NCI-H2171 treated with DMSO at 0.1 percent for 48 hours (cell line): ENCODE measurements at regions not wholly inside any gene's neighbourhood (a gene's known extent, or its start where the extent isn't known, plus 50 kb on each side); places are given as distances from the start of the nearest gene placed in this dataset.

Source experiments
- DNase-seq: peaks from one replicate; lab custom pipeline; 2025; lab: John Stamatoyannopoulos, UW

DNA sequence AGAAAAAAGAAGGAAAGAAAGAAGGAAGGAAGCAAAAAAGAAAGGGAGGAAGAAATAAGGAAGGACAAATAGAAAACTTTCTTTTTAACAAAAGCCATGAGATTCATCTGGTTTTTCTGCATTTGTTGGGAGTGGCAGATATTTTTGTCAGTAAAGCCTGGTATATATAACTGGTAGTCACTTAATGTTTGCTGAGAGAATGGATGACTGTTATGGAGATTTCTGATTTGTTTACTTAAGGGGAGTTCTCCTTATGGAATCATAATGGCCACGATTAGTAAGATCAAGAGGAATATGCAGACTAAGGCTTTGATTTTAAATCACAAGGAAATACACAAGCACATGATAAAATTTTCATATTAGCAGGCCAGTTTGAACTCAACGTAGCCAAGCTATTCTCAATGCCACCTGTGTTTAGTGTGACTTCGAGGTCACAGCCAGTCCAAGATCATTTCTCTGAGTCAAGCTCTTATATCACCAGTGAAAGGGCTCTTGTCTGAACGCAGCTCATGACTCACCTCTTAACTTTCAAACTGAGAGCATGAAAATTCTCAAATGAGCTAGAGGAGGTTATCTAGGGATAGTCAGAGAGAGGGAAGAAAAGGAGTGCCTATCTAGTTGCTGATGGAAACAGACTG is 445.1 kb upstream of the ZMIZ1 start:
- DNase-seq, result no peak

DNA sequence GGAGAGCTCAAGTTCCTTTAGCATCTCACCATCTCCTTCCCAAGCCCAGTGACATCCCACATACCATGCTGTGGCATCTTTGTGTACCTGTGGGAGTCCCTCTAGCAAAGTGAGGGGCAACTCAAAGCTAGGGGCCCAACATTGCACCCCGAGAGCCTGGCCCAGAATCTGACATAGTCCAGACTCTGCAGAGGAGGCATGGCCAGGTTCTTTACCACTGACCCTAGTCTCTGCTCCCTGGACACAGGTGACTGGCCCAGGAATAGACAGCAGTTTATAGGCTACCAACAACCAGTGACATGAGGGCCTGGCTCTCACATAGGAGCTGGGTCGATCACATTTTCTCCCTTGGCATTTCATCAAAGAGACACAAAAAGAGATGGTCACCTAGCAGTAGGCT is 444.0 kb upstream of the ZMIZ1 start:
- DNase-seq, result no peak

DNA sequence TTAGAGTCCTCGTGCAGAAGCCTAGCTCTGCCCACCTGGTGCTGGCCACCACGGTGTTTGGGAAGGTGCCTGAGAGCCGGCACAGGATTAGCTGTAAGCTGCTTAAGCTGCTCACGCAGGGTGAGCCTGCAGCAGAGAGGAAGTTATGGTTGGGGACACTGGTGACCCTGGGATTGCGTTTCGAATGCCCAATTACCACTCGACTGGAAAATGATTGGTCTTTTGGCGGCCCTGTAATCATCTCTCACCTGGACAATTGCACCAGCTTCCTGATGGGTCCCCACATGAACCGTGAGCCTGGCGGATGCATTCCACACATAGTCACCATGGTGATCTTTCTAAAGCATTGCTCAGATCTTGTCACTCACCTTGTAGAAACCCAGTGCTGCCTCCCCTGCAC is 442.3 kb upstream of the ZMIZ1 start:
- DNase-seq, result no peak

DNA sequence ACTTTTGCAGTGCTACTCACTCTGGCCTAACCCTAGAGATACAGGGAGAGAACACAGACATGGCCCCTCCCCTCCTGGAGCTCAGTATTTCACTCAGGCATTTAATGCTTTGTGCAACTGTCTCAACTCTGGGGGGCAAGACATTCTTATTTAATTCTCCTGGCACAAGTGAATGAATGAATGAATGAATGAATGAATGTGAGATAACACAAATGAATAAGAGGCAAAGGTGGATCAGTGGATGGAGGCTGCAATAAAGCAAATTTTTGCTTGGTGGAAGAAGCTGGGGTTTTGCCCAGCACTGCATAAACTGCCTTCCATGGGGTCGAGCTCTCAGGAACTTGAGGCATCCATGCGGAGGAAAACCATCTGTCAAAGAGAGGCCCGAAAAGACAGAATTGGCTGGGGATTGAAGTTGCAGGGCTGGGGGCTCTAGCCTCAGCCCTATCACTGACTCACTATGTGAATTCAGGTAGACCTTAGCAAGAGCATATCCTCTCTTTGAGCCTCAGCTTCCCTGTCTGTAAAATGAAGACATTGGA is 441.4 kb upstream of the ZMIZ1 start:
- peak; percentile 82 for DNase-seq

DNA sequence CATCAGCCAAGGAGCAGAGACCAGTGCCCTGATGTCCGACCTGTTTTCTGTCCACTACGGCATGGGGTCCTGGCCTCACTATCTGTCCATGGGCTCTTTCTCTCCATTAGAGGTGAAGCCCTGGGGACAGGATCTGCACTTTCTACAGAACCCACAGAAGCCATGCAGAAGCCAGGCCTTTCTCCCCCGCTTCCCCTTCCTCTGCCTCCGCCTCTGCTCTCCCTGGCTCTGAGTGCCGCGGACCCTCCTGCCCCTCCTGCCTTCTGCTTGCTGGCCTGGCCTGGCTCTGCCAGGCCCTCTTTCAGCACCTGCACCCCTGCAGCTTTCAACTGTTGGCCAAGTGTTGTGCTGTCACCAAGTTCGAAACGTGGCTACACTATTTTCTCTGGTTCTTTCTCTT is 439.8 kb upstream of the ZMIZ1 start:
- no peak for DNase-seq

DNA sequence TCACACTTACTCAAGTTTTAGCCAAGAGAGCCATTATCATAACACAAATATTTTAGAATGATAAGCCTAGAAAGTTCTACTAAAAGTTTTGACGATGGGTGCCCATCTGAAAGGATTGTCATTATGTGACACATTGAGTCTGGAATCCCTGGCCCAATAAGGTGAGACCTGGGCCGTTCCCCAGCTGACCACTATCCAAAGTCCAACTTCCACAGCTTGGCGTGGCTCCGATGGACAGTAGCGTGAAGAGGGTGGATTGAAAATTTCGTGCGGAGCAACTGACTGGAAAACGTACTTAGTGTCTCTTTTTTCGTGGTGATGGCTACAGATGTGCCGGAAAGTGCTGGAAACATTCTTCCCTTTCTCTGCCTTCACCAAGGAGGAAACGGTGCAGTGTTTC is 439.0 kb upstream of the ZMIZ1 start:
- no peak for DNase-seq

DNA sequence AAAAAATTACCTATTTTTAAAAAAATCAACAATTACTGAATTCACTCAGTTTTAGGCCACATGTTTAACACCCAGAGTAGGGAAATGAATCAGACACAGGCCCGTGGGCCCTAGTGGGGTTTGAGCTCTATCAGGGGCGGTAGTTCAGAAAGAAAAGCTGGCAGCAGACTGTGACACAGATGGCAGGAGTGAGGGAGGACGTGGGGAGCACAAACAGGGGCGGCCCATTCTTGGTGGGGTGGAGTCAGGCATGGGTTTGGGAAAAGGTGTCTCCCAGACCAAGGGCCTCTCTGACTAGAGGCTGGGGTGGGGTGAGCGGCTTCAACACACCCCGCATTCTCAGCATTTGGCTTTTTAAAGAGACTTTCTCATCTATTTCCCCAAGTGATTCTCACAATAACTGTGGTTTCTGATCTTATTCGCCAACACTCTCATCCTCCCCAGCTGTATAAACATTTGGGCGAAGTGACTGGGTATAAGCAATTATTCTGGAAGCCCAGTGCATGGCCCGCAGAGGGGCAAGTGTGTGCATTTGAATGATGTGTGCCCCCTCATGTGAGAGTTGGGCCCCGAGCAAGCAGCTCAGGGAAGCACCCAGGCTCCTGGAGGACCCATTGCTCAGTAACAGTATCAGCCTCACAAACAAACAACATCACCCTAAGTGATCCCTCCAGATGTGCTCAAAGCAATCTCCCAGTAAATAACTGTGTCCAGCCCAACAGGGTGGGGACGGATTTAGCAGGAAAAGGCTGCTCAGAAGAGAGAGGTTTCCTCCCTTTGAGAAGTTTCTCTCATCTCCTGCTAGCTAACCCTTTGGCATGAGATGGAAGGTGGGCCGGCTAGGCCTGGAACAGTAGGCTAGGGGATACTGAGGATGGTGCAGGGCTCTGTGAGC is 437.6 kb upstream of the ZMIZ1 start:
- peak; percentile 80 for DNase-seq

DNA sequence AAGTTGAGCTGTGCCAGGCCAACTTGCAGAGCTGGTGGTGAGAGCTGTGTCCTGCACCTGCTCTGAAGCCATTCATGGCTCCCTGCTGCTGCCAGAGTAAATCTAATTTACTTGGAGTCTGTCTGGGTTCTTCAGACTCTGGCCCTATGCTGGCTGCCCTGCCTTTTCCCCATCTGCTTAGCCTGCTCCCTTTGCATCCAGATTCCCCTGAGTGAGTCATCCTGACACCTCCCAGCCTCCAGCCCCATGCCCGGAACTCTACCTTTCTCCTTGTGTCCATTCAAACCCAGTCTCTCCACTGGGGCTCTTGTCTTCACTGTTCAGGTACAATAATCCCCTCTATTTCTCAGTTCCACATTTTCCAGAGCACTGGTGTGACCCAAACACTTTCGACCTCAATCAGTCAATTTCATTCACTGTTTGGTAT is 434.4 kb upstream of the ZMIZ1 start:
- no peak for DNase-seq

DNA sequence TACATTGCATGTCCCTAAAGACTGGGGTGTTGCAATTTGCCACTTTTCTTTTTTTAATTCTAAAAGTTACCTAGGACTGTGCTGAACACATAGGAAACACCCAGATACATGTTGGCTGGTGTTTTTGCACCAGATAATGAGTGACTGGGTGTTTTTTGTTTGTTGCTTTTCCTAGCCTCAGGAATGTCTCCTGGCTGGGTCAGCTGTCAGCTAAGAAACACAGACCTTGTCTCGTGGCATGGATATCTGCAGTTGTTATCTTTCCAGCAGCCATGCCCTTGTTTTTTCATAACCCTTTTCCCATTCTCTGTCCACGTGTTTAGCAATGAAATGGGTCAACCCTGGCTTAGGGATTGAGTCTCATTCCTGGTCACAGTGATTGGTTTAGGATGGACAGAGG is 433.9 kb upstream of the ZMIZ1 start:
- no peak for DNase-seq

DNA sequence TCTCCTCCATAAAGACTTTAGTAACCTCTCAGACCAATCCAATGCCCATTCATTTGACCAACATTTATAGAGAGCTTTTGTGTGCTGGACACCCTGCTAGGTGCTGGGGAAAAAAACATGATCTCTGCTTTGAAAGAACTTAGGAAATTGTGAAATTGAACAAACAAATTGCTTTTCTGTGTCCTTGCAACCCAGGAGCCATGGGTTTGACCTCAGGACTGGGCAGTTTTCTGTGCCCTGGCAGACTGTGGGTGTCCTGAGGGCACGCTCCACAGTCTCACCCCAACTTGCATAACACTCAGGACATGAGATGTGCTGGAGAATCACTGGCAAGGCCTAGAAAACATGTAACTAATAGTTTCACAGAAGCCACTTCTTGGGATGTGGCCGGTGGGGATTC is 429.1 kb upstream of the ZMIZ1 start:
- DNase-seq, result no peak

DNA sequence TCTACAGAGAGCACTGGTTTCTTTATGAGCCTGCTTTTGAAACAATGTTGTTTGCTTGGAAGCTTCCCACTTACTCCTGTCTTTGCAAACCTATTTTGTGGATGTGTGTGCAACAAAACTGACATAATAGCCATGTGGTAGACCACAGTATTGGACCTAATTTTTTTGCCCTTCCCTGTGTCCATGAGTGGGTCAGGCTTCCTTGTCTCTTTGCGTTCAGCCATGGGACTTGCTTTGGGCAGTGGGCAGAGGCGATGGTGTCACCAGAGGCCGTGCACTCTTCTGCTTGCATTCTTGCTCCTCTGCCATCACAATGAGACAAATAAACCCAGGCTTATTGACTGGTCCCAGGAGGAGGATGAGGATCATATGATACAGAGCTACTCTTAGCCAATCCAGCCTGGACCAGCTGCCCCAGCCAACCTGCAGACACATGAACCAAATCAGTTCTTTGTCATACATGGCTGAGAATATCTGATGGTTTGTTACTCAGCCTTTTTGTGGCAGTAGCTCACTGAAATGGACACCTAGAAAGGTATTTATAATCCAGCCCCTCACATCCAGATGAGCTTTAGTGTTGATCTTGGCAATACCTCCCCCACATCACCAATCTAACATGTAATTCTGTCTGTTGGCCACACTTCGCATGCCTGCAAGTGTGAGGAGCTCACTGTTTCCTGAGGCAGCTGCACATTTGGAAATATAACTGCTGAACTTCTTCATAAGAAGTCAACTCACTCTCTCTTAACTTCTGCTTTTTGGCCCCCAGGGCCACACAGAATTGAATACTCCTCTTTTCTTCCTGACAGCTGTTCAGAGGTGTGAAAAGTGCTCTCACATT is 427.8 kb upstream of the ZMIZ1 start:
- DNase-seq, result peak; percentile 15

DNA sequence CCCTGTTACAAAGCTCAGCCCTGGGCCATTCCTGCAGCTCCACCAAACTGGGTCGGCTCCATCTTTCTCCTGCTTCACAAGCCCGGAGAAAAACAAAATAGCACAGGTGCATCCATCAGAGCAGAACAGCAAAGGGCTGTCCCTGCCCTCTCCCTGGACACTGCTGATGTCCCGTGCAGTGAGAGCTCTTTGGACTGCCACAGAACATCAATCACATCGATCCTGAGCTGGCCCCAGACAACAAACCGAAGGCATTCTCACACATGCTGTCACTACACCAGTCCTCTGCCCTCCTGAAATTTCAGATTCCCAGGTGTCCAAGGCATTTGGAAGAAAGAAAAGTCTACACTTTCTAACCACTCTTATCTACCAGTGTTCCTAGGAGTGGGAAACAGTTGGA is 427.1 kb upstream of the ZMIZ1 start:
- DNase-seq, result no peak

DNA sequence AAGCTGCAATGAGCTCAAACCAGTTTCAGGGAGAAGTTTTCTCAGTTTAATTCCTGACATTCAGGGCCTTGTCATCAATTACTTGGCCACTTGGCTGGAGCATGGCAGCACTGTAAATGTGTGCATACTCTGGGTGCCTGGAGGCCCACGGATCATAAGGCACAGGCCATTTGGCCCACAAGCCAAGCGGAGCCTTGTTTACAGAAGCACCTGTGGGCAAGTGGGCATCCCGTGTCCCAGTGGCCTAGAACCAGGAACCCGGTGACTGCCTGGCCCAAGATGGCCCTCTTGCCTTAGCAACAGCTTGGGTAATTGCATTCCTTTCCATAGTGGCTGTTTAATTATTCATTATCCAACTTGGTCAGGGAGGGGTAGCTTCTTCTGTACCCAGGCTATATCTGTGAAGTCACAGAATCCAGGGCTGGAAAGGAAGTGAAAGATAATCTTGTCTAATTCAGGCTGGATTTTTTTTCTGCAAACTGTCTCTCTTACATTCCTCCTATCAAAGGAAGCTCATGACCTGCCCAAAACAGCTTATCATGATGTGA is 426.4 kb upstream of the ZMIZ1 start:
- DNase-seq, result no peak

DNA sequence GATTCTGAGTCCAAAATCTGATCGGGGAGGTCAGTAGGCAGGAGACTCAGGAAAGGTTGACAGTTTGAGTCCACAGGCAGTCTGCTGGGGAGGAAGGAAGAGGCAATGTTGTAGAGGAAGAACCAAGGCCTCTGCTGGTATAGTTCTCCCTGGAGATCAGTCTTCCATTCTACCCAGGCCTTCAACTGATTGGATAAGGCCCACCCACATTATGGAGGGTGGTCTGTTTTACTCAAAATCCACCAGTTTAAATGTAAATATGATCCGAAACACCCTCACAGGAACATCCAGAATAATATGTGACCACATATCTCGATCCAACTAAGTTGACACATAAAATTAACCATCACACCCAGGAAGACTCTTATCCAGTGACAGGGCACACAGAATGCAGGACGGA is 425.3 kb upstream of the ZMIZ1 start:
- no peak for DNase-seq

DNA sequence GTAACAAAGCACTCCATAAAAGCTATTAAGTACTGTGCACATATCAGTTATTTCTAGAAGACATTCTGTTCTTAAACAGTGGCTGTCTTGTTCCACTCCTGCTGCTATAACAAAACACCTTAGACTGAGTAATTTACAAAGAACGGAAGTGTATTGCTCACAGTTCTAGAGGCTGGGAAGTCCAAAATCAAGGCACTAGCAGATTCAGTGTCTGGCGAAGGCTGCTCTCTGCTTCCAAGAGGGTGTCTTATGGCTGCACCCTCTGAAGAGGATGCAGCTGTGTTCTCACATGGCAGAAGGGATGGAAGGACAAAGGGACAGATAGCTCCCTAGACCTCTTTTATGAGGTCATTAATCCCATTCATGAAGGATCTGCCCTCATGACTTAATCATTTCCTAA is 424.2 kb upstream of the ZMIZ1 start:
- DNase-seq, result no peak

DNA sequence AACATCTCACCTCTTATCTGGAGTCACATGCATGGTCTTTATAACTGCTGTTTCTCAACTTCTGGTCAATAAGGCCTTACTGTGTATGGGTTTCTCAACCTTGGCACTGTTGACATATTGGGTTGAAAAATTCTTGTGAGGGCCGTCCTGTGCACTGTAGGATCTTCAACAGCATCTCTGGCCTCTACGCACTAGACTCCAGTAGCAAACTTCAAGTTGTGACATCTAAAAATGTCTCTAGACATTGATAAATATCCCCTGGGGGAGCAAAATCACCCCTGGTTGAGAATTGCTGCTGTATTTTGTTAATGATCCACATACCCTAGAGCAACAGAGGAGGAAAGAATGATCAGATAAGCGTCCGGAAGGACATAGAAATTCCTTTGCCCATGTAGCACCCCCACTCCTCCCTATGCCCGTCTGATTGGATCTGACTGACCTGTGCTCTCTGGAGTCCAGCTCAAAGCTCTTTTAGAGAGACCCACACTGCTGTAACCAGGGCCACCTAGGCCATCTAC is 423.5 kb upstream of the ZMIZ1 start:
- no peak for DNase-seq

DNA sequence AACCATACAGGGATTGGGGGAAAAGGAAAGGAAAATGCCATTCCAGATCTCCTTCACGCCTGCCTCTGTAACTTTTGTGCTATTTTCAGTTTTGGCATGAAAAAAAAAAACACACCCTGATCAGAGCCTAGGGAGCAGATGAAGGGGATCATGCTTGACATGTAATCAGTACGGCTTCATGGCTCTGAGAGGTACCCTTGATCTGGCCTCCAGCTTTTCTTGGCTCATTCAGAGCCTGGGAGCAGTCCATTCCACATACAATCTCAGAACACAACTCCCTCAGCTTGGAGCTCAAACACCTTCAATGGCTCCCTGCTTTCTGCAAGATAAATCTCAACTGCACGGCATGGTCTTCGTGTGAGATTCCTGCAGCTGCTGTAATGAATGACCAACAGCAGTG is 422.8 kb upstream of the ZMIZ1 start:
- no peak for DNase-seq

DNA sequence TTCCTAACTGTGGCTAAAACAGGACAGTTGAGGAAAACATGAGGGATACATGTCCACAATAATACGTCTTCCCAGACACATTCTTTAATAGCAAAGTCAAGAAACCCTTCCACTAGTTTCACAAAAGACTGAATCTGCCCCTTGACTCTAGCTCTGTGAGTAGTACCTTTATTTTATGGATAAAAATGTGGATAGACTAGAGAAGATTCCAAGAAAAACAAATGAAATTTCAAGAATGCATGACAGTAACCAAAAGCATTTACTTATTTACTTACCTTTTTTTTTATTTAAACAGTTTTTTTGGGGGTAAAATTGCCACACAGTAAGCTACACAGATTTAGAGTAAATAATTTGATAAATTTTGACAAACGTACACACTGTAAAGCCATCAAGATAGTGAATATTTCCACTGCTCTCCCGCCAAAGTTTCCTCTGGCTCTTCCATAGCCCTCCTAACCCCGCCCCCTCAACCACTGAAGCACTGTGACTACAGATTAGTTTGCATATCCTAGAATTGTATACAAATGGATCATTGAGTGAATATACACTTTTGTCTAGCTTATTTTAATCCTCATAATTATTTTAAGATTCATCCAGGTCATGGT is 420.4 kb upstream of the ZMIZ1 start:
- DNase-seq, result no peak

DNA sequence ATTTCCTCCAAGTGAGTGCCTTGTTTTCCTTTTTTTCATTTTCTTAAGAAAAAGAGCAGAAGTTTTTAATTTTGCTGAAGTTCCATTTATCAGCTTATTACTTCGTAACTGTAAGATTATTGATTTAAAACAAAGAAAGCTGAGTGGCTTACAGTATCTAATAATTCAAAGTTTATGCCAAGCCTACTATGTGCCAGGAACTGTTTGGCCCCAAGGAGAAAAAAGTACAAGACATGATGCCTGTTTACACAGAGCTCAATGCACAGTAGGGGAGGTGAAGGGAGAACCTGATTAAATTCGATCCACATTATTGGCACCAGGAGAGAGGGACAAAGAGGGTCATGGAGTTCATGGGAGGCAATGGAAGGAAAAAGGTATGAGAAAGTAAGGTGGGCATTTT is 419.3 kb upstream of the ZMIZ1 start:
- no peak for DNase-seq

DNA sequence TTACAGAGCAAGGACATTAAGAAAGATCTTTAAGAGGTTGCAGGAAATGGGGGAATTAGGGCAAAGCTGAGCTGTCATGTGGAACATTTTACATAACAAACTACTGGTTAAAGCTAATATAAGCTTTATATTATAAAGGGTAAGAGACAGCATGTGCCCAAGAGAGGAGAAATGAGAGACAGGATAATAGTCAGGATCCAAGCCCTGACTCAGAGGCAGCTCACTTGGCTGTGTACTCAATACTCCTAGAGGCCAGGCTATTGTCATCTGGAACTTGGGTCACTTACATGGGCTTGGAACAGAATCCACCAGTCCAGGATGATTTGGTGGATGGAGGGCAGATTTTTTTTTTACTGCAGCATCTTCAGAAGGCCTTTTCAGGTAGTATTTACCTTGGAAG is 418.6 kb upstream of the ZMIZ1 start:
- no peak for DNase-seq

DNA sequence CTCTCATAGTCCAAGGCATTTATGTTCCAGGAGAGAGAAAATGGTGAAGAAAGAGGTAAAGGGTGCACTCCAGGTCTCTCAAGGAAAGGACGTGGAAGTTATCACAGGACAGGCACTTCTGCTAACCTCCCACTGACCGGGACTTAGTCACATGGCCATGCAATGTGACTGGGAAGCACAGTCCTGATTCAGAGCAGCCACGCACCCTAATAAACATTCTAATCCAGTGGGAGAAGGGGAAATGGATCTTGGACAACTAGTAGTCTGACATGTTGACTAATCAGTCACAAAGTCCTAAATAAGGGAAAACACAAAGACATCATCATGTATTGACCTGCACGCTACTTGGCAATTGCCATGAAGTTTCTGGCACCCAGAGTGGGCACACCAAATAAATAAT is 417.5 kb upstream of the ZMIZ1 start:
- DNase-seq, result no peak

DNA sequence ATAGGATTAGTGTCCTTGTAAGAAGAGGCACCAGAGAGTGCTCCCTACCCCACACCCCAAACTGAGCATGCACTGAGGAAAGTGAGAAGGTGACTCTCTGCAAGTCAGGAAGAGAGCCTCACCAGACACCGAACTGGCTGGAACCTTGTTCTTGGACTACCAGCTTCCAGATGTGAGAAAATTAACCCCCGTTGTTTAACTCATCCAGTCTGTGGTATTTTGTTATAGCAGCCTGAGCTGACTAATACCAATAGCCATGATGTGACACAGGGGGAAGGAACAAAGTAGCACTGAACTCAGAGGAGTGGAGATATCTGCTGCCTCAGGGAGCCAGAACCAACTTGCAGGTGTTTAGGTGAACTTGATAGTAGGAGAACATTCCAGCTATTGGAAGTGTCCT is 415.2 kb upstream of the ZMIZ1 start:
- no peak for DNase-seq
